NCI-H510A (cell line): ENCODE measurements at regions not wholly inside any gene's neighbourhood (a gene's known extent, or its start where the extent isn't known, plus 50 kb on each side); places are given as distances from the start of the nearest gene placed in this dataset.
"Not testable (repeated sequence)": the region's sequence is repeated elsewhere in the genome, so short reads cannot be mapped to it uniquely, and the experiment has no call there.

ENCODE experiments used
- DNase-seq: peaks from one replicate; lab custom pipeline; 2025; lab: John Stamatoyannopoulos, UW

- DNase-seq = no peak
Observed at GRCh38 chr3:177338697-177339219, 141.5 kb upstream of the TBL1XR1 start.

GRCh38 chr3:177339220-177339703 lies 142.0 kb upstream of the TBL1XR1 start:
- DNase-seq = not testable (repeated sequence)

GRCh38 chr3:177340243-177340830 lies 143.1 kb upstream of the TBL1XR1 start:
- DNase-seq = no peak

GRCh38 chr3:177341736-177342419 lies 144.6 kb upstream of the TBL1XR1 start:
- DNase-seq = no peak

GRCh38 chr3:177343122-177343625 lies 145.9 kb upstream of the TBL1XR1 start:
- no peak for DNase-seq

GRCh38 chr3:177345049-177345972 lies 148.0 kb upstream of the TBL1XR1 start:
- peak; percentile 39 for DNase-seq

- DNase-seq = no peak
Observed at GRCh38 chr3:177345973-177346503, 148.8 kb upstream of the TBL1XR1 start.

- DNase-seq = no peak
Observed at GRCh38 chr3:177346878-177347277, 149.6 kb upstream of the TBL1XR1 start.

GRCh38 chr3:177347611-177348010 lies 150.3 kb upstream of the TBL1XR1 start:
- DNase-seq = no peak

- no peak for DNase-seq
Observed at GRCh38 chr3:177348974-177349373, 151.7 kb upstream of the TBL1XR1 start.

- no peak for DNase-seq
Observed at GRCh38 chr3:177349384-177349783, 152.1 kb upstream of the TBL1XR1 start.

- DNase-seq = no peak
Observed at GRCh38 chr3:177350121-177350520, 152.8 kb upstream of the TBL1XR1 start.

GRCh38 chr3:177351206-177351605 lies 153.9 kb upstream of the TBL1XR1 start:
- DNase-seq = no peak

GRCh38 chr3:177351757-177352158 lies 154.5 kb upstream of the TBL1XR1 start:
- no peak for DNase-seq

- no peak for DNase-seq
Observed at GRCh38 chr3:177352424-177352823, 155.1 kb upstream of the TBL1XR1 start.

- DNase-seq = no peak
Observed at GRCh38 chr3:177353140-177353539, 155.9 kb upstream of the TBL1XR1 start.

- DNase-seq = not testable (repeated sequence)
Observed at GRCh38 chr3:177353879-177354278, 156.6 kb upstream of the TBL1XR1 start.

- no peak for DNase-seq
Observed at GRCh38 chr3:177354466-177354865, 157.2 kb upstream of the TBL1XR1 start.

GRCh38 chr3:177356113-177356512 lies 158.8 kb upstream of the TBL1XR1 start:
- DNase-seq = no peak

GRCh38 chr3:177356952-177357351 lies 159.7 kb upstream of the TBL1XR1 start:
- no peak for DNase-seq

- DNase-seq = peak; percentile 32
Observed at GRCh38 chr3:177357352-177358090, 160.2 kb upstream of the TBL1XR1 start.
